Ovary (tissue), 7 donors: ENCODE measurements at regions not wholly inside any gene's neighbourhood (a gene's known extent, or its start where the extent isn't known, plus 50 kb on each side); places are given as distances from the start of the nearest gene placed in this dataset.

Experiments used
- DNase-seq, 5 donors: peaks; one replicate each; pipeline ENCODE4 v3.0.0-alpha.2; 2019 to 2020
- H3K27ac ChIP-seq, 2 donors: fragments of 200-600 bp; one replicate each; pipeline versions ENCODE4 v1.5.1 to v1.8.0; 2019 to 2022
- H3K27me3 ChIP-seq: fragments of 200-600 bp; one replicate; pipeline ENCODE4 v1.8.0; 2022
- H3K36me3 ChIP-seq: fragments of 200-600 bp; sonication (generic); one replicate; pipeline ENCODE4 v1.5.1; 2019
- H3K4me1 ChIP-seq: one replicate; pipeline ENCODE4 v1.8.1; 2013; ENCODE audit warnings: mild to moderate bottlenecking, moderate library complexity; ENCODE audit not compliant: insufficient read depth
- H3K4me3 ChIP-seq: fragments of 200-600 bp; sonication (generic); one replicate; pipeline ENCODE4 v1.5.1; 2017
- H3K9me3 ChIP-seq, 2 donors: fragments of 200-600 bp in 1 of 2; sonication (generic) in 1 of 2; one replicate each; pipeline versions ENCODE4 v1.5.1 to v1.8.1; 2013 to 2019; ENCODE audit warnings: mild to moderate bottlenecking in 1 of 2, moderate library complexity in 1 of 2
- CTCF ChIP-seq, 3 donors: fragments of 450-650 bp in 2 of 3; fragments of 200-600 bp in 1 of 3; IDR thresholded peaks; one replicate each; pipeline versions ENCODE4 v1.5.1 to v1.8.0; 2016 to 2022; ENCODE audit warnings: antibody characterized with exemption in 3 of 3, mild to moderate bottlenecking in 1 of 3
- EP300 ChIP-seq: sonication (generic); formaldehyde crosslinking; IDR thresholded peaks from one replicate; pipeline ENCODE4 v1.6.1; 2017; ENCODE audit warnings: antibody characterized with exemption
- POLR2A ChIP-seq: fragments of 450-650 bp; IDR thresholded peaks from one replicate; pipeline ENCODE4 v1.6.1; 2017; ENCODE audit warnings: antibody characterized with exemption, mild to moderate bottlenecking, moderate library complexity
- WGBS, 3 donors: extraction: QIAGEN DNeasy Blood & Tissue Kit in 1 of 3; methylation state at CpG; one replicate each; pipeline versions ENCODE4 v1.1.5 to v1.1.7; 2013 to 2017; 5-methylcytosine and 5-hydroxymethylcytosine counted together
- intact Hi-C, 4 donors: fragments of 100-400 bp; cut with DNase I; formaldehyde crosslinking; loops; one replicate each; pipeline versions ENCODE4 v1.11.0 to v1.15.1; 2022 to 2023
- donor health status: DM: no; HTN: no; CAD: no; lungs with moderate emphysema.
- donor health status: DM: no; HTN: no; CAD: no.
- donor health status: Bipolar disorder and iron deficiency.
- donor health status: DM: no; HTN: no; CAD: no.
- donor health status: DM: yes; HTN: yes; CAD: no.

GRCh38 chr4:157576671-157577217, 356.2 kb downstream of the GRIA2 start:
- Histone ChIP-seq H3K4me1 (no peaks in the 10 kb centered on the region), H3K27me3 (no peaks in the 10 kb centered on the region), H3K4me3 (no peak overlapping the region), H3K9me3 (no peaks in the 10 kb centered on the region), H3K36me3 (no peaks in the 10 kb centered on the region), H3K27ac (no peak overlapping the region)
- WGBS, 3 donors, result 55 to 62% (median 56%) methylated on average over 4 of the region's 4 CpGs
- no peak for TF ChIP-seq POLR2A
- TF ChIP-seq CTCF (IDR thresholded peaks at IDR 0.05), result no peak
- TF ChIP-seq EP300, result no peak
- no peak for DNase-seq
- intact Hi-C loops, result no loop called here

- H3K4me3 ChIP-seq, result no peak overlapping the region
- H3K27me3 ChIP-seq, result no peaks in the 10 kb centered on the region
- H3K4me1 ChIP-seq, result no peaks in the 10 kb centered on the region
- H3K36me3 ChIP-seq, result no peaks in the 10 kb centered on the region
- TF ChIP-seq CTCF (IDR thresholded peaks at IDR 0.05) (no peak), POLR2A (no peak), EP300 (no peak)
- 94 to 96% (median 94%) methylated on average over 8 of the region's 8 CpGs for WGBS, 3 donors
- H3K9me3 ChIP-seq, result no peaks in the 10 kb centered on the region
- intact Hi-C loops, result no loop called here
- H3K27ac ChIP-seq, result no peak overlapping the region
- DNase-seq, result no peak
Observed at GRCh38 chr4:157575339-157575738, 354.8 kb downstream of the GRIA2 start.

- Histone ChIP-seq H3K4me1 (no peaks in the 10 kb centered on the region), H3K9me3 (no peaks in the 10 kb centered on the region), H3K36me3 (no peaks in the 10 kb centered on the region), H3K4me3 (no peak overlapping the region), H3K27me3 (no peaks in the 10 kb centered on the region), H3K27ac (no peak overlapping the region)
- WGBS, 3 donors, result 91 to 95% (median 94%) methylated on average over 7 of the region's 7 CpGs
- intact Hi-C loops, result no loop called here
- DNase-seq, result no peak
- TF ChIP-seq CTCF (IDR thresholded peaks at IDR 0.05) (no peak), POLR2A (no peak), EP300 (no peak)
Observed at GRCh38 chr4:157574606-157575005, 354.1 kb downstream of the GRIA2 start.

- Histone ChIP-seq H3K27me3 (no peaks in the 10 kb centered on the region), H3K27ac (no peak overlapping the region), H3K4me3 (no peak overlapping the region), H3K36me3 (no peaks in the 10 kb centered on the region), H3K4me1 (no peaks in the 10 kb centered on the region), H3K9me3 (no peaks in the 10 kb centered on the region)
- no peak for DNase-seq
- 29 to 45% (median 44%) methylated on average over 3 of the region's 3 CpGs for WGBS, 3 donors
- TF ChIP-seq EP300 (no peak), CTCF (IDR thresholded peaks at IDR 0.05) (no peak), POLR2A (no peak)
- intact Hi-C loops, result no loop called here
Observed at GRCh38 chr4:157572951-157573350, 352.4 kb downstream of the GRIA2 start.
